ENCODE measurements at regions not wholly inside any gene's neighbourhood (a gene's known extent, or its start where the extent isn't known, plus 50 kb on each side); places are given as distances from the start of the nearest gene placed in this dataset.

GRCh38 chr2:168363347-168364092 is 92.6 kb upstream of the CERS6 start:
- TF ChIP-seq REST (IDR thresholded peaks at IDR 0.05; ENCODE audit: insufficient read depth in 1 of 2, low read depth in 2 of 2, low read length in 1 of 2) (no peak), CTCF (IDR thresholded peaks at IDR 0.05) (no peak), POLR2AphosphoS5 (IDR thresholded peaks at IDR 0.05; ENCODE audit: low read depth, low read length) (no peak), TCF7L2 (IDR thresholded peaks at IDR 0.05; ENCODE audit: low read depth, low read length) (no peak), SIN3A (IDR thresholded peaks at IDR 0.05; ENCODE audit: borderline replicate concordance, insufficient read depth, low read depth, low read length) (no peak)
- ATAC-seq (no peak), DNase-seq (ENCODE audit: low read depth, low spot score) (no peak)
- H3K9me3 ChIP-seq (ENCODE audit: control insufficient read depth, insufficient read depth, low read depth, low read length): no peaks in the 10 kb centered on the region
- in situ Hi-C loops (cut with HindIII; ENCODE audit: low pct_unique_long_range_greater_than_20kb, low sequenced_read_pairs) (no loop called here), intact Hi-C loops (cut with micrococcal nuclease; ENCODE audit: unreplicated experiment) (no loop called here)
- POLR2A ChIA-PET: no interaction called here
- H3K27me3 ChIP-seq (ENCODE audit: control insufficient read depth, insufficient read depth, low read length): no peaks in the 10 kb centered on the region
- CTCF ChIA-PET: no interaction called here
- H3K36me3 ChIP-seq (ENCODE audit: control insufficient read depth, insufficient read depth, low read length): no peaks in the 10 kb centered on the region
- no peaks in the 10 kb centered on the region for H3K4me1 ChIP-seq (ENCODE audit: control insufficient read depth, insufficient read depth, low read length)
- H3K4me3 ChIP-seq (ENCODE audit: low read depth in 2 of 2, low read length in 2 of 2): no peak overlapping the region
- no TSS peak for BruUV-seq (replicated peaks)
- no peak overlapping the region for H3K27ac ChIP-seq (ENCODE audit: low read length)

GRCh38 chr2:168365094-168365621 is 90.9 kb upstream of the CERS6 start:
- H3K4me1 ChIP-seq (ENCODE audit: control insufficient read depth, insufficient read depth, low read length): no peaks in the 10 kb centered on the region
- POLR2A ChIA-PET: no interaction called here
- CTCF ChIA-PET: no interaction called here
- no TSS peak for BruUV-seq (replicated peaks)
- H3K36me3 ChIP-seq (ENCODE audit: control insufficient read depth, insufficient read depth, low read length): no peaks in the 10 kb centered on the region
- no peak for TF ChIP-seq CTCF (IDR thresholded peaks at IDR 0.05)
- TF ChIP-seq REST (IDR thresholded peaks at IDR 0.05; ENCODE audit: insufficient read depth in 1 of 2, low read depth in 2 of 2, low read length in 1 of 2): no peak
- no peak for TF ChIP-seq POLR2AphosphoS5 (IDR thresholded peaks at IDR 0.05; ENCODE audit: low read depth, low read length)
- DNase-seq (ENCODE audit: low read depth, low spot score) (no peak), ATAC-seq (no peak)
- H3K27ac ChIP-seq (ENCODE audit: low read length): no peak overlapping the region
- H3K9me3 ChIP-seq (ENCODE audit: control insufficient read depth, insufficient read depth, low read depth, low read length): no peaks in the 10 kb centered on the region
- H3K4me3 ChIP-seq (ENCODE audit: low read depth in 2 of 2, low read length in 2 of 2): no peak overlapping the region
- in situ Hi-C loops (cut with HindIII; ENCODE audit: low pct_unique_long_range_greater_than_20kb, low sequenced_read_pairs): no loop called here
- intact Hi-C loops (cut with micrococcal nuclease; ENCODE audit: unreplicated experiment): no loop called here
- no peaks in the 10 kb centered on the region for H3K27me3 ChIP-seq (ENCODE audit: control insufficient read depth, insufficient read depth, low read length)

Data from Panc1 (cell line).